A549 (cell line): ENCODE measurements at regions not wholly inside any gene's neighbourhood (a gene's known extent, or its start where the extent isn't known, plus 50 kb on each side); places are given as distances from the start of the nearest gene placed in this dataset.

Source experiments
- CHD2 ChIP-seq: fragments of 150-350 bp; IDR thresholded peaks from 2 replicates; pipeline ENCODE4 v1.6.1; 2014; ENCODE audit warnings: low read length; ENCODE audit not compliant: partially characterized antibody
- CTCF ChIP-seq: fragments of >200 bp; sonication (Bioruptor Twin); formaldehyde crosslinking; IDR thresholded peaks from 3 replicates; pipeline ENCODE4 v1.5.1; 2016
- MAX ChIP-seq: IDR thresholded peaks from 2 replicates; pipeline ENCODE4 v1.6.1; 2012
- MYC ChIP-seq: IDR thresholded peaks from 2 replicates; pipeline ENCODE4 v1.6.1; 2012; ENCODE audit warnings: mild to moderate bottlenecking, inconsistent platforms, low read length, improper control_type of control experiment, borderline replicate concordance

GRCh38 chr7:46776790-46777189 lies 805.1 kb downstream of the TNS3 start:
- TF ChIP-seq CHD2: no peak
- TF ChIP-seq MYC: no peak
- TF ChIP-seq CTCF: peak; percentile 19; the same call in 1 of the 3 replicates
- TF ChIP-seq MAX: no peak
